Stimulated activated CD4-positive, alpha-beta T cell treated with anti-CD3 and anti-CD28 coated beads, TNF-alpha, amount 100 ng/mL, for 1 hour (primary cell): ENCODE measurements at regions not wholly inside any gene's neighbourhood (a gene's known extent, or its start where the extent isn't known, plus 50 kb on each side); places are given as distances from the start of the nearest gene placed in this dataset.
"Not testable (repeated sequence)": the region's sequence is repeated elsewhere in the genome, so short reads cannot be mapped to it uniquely, and the experiment has no call there.

ENCODE experiments used
- DNase-seq, 3 donors: peaks; one replicate each; pipeline ENCODE4 v3.0.0-alpha.2; 2020; ENCODE audit warnings: low read depth in 3 of 3, low spot score in 1 of 3

DNA sequence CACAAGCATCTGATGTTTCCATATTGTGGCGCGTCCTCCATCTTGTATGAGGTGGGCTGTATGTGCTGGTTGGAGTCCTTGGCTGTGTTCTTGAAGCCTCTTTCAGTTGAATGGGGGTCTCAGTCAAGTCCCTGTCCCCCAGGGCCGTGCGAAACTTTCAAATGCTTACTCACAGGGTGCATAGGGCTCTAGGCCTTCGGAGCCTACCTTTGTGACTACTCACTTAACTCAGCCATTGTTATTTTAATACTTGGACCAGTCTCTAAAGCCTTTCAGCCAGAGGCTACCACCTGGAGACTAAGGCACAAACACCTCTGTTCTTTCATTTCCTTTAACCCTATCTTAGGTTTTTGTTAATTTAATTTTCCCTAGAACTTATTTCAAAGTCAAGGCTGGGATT, 785.9 kb downstream of the GATA3 start:
- no peak for DNase-seq

DNA sequence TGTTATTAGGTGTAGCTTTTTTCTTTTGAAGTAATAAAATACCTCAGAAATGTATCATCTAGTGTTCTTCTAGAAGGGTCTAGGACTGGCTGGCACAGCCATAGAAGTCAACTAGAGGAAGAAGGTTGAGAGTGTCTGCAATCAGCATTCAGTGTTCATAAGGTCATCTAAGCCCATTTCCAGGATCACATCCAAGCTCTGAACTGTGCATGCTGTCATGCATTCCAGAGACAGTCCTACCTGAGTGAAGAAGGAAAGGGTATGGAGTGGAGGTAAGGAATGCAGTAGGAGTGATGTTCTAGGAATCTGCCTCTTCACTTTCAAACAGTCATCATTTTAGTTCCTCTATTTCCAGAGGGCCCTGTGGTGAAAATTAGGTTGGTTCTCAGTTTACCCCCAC, 789.7 kb downstream of the GATA3 start:
- DNase-seq = no peak

DNA sequence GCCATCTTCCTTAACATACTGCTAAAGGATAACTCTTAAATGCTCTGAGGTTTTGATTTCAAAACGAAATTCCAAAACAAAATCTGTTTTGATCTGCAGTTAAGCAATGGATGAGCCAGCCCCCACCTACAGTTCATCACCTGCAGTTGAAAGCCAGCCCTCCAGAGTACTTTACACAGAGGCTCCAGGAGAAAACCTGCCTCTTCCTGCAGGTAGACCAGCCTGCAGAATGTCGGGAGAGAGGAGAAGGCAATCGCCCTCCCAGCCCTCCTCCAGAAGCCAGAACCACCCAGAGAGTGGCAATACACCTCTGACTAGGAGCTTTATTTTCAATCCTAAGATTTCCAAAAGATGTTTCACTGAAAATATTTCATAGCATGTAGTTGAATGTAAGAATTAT, 798.1 kb downstream of the GATA3 start:
- DNase-seq = no peak

- no peak for DNase-seq
These were observed 798.6 kb downstream of the GATA3 start for GRCh38 chr10:8853048-8853447.

DNA sequence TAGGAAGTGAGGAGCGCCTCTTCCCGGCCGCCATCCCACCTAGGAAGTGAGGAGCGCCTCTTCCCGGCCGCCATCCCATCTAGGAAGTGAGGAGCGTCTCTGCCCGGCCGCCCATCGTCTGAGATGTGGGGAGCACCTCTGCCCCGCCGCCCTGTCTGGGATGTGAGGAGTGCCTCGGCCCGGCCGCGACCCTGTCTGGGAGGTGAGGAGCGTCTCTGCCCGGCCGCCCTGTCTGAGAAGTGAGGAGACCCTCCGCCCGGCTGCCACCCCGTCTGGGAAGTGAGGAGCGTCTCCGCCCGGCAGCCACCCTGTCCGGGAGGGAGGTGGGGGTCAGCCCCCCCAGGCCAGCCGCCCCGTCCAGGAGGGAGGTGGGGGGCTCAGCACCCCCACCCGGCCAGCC, 814.4 kb downstream of the GATA3 start:
- not testable (repeated sequence) for DNase-seq

DNA sequence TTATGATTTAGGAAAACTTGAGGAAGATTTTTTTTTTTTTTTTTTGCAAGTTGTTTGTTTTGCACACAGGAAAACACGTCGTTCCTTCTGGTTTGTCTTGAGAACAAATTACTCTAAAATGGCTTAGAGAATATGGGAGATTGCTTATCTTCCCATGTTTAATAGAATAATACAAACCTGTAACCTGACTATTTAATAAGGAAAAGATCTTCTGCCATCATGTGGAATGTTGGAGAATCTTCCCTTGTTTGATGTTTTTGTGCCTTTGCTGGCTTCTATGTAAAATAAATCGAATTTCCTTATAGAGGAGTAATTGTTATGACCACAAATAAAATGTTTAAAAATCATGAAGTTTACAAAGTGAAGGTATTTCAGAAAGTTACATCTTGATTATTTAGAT, 818.8 kb downstream of the GATA3 start:
- no peak for DNase-seq

- DNase-seq = no peak
These were observed 819.8 kb downstream of the GATA3 start for GRCh38 chr10:8874268-8874667.

- DNase-seq = no peak
These were observed 820.5 kb downstream of the GATA3 start for GRCh38 chr10:8874972-8875371.

GRCh38 chr10:8876171-8876570, 821.7 kb downstream of the GATA3 start:
- no peak for DNase-seq

GRCh38 chr10:8889538-8889937, 835.0 kb downstream of the GATA3 start:
- DNase-seq = no peak

GRCh38 chr10:8893102-8893501, 838.6 kb downstream of the GATA3 start:
- no peak for DNase-seq

- DNase-seq = no peak
These were observed 839.7 kb downstream of the GATA3 start for GRCh38 chr10:8894148-8894547.

GRCh38 chr10:8897769-8898168, 843.3 kb downstream of the GATA3 start:
- no peak for DNase-seq

- DNase-seq = no peak
These were observed 844.4 kb downstream of the GATA3 start for GRCh38 chr10:8898745-8899330.

DNA sequence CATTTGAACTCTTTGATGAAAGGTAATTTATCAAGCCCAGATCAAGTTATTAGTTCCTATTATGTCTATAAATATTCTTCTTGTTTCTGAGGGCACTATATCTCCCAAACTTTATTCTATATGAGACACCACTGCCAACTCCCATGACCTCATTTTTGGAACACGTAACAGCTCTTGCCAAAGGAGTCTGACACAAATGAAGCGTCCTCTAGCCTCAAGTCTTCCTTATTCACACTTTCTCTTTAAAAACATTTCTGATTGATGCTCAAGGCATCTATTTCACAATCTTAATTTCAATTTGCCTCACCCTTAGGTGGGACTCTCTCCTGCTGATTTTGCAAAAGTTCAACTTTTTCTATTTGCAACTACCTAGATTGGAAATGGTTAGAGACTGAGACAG, 848.4 kb downstream of the GATA3 start:
- DNase-seq = no peak

DNA sequence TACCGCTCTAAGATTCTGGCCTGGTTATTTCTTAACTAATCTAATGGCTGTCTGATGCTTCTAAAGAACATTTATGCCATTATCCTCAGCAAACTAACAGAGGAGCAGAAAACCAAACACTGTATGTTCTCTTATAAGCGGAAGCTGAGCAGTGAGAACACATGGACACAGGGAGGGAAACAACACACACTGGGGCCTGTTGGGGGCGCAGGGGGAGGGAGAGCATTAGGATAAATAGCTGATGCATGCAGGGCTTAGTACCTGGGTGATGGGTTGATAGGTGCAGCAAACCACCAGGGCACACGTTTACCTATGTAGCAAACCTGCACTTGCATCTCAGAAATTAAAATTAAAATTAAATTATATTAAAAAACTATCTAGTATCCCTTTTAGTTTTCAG, 853.5 kb downstream of the GATA3 start:
- no peak for DNase-seq

- DNase-seq = no peak
These were observed 855.8 kb downstream of the GATA3 start for GRCh38 chr10:8910314-8910713.

DNA sequence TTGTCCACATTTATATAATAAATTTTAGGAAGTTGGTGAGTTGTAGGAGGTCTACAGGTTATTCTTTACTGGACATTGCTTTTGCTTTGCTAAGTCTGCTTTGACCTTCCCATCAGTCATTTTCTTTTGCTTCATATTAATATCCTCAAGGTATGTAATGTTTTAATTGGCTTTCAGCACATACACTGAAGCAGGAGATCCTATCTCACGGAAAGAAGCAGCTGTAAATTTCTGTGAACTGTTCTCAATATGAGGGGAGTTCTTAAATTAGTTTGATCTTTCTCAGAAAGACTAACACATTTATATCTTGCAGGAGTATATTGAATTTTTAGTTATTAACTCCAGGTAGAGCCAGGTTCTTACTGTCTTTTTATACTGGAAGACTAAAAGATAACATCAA, 856.5 kb downstream of the GATA3 start:
- no peak for DNase-seq

DNA sequence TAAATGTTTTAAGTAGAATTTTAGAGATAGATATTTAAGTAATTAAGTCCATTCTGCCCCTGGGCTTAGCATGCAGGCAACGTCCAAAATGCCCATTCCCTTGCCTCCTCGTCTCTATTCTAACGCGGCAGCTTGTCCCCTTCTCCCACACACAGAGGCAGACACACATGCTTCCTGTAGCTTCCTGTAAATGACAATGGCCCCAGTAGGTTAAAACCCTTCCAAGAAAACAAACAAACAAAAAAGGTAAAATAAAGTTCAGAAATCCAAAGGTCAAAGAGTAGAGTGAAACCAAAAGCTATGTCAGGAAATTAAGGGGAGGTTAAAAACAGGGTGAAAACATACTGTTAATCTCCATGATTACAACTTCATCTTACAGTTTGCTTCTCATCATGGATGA, 857.6 kb downstream of the GATA3 start:
- no peak for DNase-seq

GRCh38 chr10:8913720-8914119, 859.2 kb downstream of the GATA3 start:
- no peak for DNase-seq

DNA sequence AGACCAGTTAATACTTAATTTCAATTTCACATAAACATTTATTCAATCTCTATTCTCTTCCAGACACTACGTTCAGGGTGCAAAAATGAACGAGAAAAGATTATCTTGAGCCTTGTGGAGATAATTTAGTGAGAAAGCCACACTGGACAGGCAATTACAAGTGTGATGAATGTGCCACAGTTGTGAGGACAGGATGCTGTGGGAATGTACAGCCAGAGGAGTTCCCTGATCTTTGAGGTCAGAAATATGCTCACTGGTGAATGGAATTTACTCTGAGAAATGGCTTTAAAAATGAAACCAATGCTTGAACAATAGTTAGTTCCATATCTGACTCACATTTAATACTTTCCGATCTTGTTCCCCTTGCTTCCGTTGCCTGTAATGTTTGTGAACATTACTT, 864.8 kb downstream of the GATA3 start:
- no peak for DNase-seq

GRCh38 chr10:8921568-8921967, 867.1 kb downstream of the GATA3 start:
- DNase-seq = no peak

DNA sequence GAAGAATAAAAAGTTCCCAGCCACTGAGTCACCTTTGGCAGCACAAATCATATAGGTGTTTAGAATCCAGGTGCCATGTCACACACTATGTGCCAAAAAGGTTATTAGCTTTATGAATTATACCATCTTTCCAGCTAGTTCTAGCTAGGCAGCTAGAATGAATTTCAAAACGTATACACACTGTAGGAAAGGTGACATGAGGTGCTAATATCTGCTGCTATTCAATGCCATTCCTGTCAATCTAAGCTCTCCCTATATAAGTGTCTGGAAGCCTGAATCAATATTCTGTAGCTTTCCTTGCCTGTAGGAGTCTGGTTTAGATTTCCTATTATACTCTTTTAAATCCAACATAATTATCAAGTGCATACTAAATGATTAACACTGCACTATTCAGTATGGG, 868.6 kb downstream of the GATA3 start:
- no peak for DNase-seq

GRCh38 chr10:8927705-8928104, 873.2 kb downstream of the GATA3 start:
- no peak for DNase-seq
